HUES6 (cell line): ENCODE measurements at regions not wholly inside any gene's neighbourhood (a gene's known extent, or its start where the extent isn't known, plus 50 kb on each side); places are given as distances from the start of the nearest gene placed in this dataset.

Source experiments
- H3K27ac ChIP-seq: 2 replicates; pipeline ENCODE4 v1.7.0; 2013; ENCODE audit warnings: low read depth, mild to moderate bottlenecking, low read length, inconsistent platforms
- H3K27me3 ChIP-seq: 2 replicates; pipeline ENCODE4 v1.6.1; 2013; ENCODE audit warnings: low read length; ENCODE audit not compliant: control insufficient read depth, insufficient read depth
- H3K36me3 ChIP-seq: 2 replicates; pipeline ENCODE4 v1.6.1; 2013; ENCODE audit warnings: low read length; ENCODE audit not compliant: control insufficient read depth, insufficient read depth
- H3K4me1 ChIP-seq: 2 replicates; pipeline ENCODE4 v1.6.1; 2013; ENCODE audit warnings: low read length; ENCODE audit not compliant: control insufficient read depth, insufficient read depth
- H3K4me3 ChIP-seq: 2 replicates; pipeline ENCODE4 v1.5.1; 2013; ENCODE audit warnings: low read depth, low read length
- H3K9ac ChIP-seq: one replicate; pipeline ENCODE4 v1.6.1; 2013; ENCODE audit warnings: mild to moderate bottlenecking, low read length
- H3K9me3 ChIP-seq: 2 replicates; pipeline ENCODE4 v1.6.1; 2013; ENCODE audit warnings: low read depth, low read length; ENCODE audit not compliant: control insufficient read depth, insufficient read depth

DNA sequence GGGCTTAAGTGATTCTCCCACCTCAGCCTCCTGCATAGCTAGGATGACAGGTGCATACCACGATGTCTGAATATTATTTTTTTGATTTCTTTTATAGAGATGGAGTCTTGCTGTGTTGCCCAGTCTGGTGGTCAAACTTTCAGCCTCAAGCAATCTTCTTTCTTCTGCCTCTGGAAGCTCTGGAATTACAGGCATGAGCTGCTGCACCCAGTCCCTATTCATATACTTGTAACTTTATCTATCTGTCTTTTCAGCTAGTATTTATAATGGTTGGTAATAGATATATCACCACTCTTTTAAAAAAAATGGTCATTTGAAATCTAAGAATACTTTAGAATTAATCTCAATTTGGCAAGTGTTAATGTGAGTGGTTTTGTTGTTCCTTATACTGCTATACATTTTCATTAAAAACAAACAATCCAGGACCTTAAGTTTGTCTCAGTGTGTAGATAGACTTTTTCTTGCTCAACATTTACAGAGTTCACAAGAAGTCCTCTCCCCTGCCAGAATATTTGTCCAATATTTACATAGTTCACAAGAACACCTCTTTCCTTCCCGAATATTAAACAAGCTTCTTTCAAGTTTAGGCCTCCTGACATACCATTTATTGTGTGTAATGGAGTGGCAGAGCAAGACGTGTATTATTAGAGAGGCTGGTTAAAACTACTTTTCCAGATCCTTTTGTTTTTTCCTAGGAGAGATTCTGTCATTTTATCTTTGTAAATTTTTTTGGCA lies 1197.4 kb upstream of the ADGRL3 start:
- Histone ChIP-seq H3K27ac (no peak overlapping the region), H3K36me3 (no peaks in the 10 kb centered on the region), H3K9me3 (peaks cover 12% of the 10 kb centered on the region; the same call in 1 of the 2 replicates), H3K4me3 (no peak overlapping the region), H3K27me3 (no peaks in the 10 kb centered on the region), H3K4me1 (no peaks in the 10 kb centered on the region), H3K9ac (no peak overlapping the region)

GRCh38 chr4:60013464-60014184 lies 1186.5 kb upstream of the ADGRL3 start:
- Histone ChIP-seq H3K4me1 (no peaks in the 10 kb centered on the region), H3K27ac (no peak overlapping the region), H3K9ac (no peak overlapping the region), H3K27me3 (no peaks in the 10 kb centered on the region), H3K4me3 (no peak overlapping the region), H3K36me3 (no peaks in the 10 kb centered on the region), H3K9me3 (no peaks in the 10 kb centered on the region)

GRCh38 chr4:60016971-60017370 lies 1183.2 kb upstream of the ADGRL3 start:
- Histone ChIP-seq H3K4me3 (no peak overlapping the region), H3K9ac (no peak overlapping the region), H3K9me3 (no peaks in the 10 kb centered on the region), H3K4me1 (no peaks in the 10 kb centered on the region), H3K36me3 (no peaks in the 10 kb centered on the region), H3K27ac (no peak overlapping the region), H3K27me3 (no peaks in the 10 kb centered on the region)

GRCh38 chr4:60019180-60019579 lies 1180.9 kb upstream of the ADGRL3 start:
- H3K4me3 ChIP-seq = no peak overlapping the region
- H3K9me3 ChIP-seq = no peaks in the 10 kb centered on the region
- no peaks in the 10 kb centered on the region for H3K4me1 ChIP-seq
- H3K27ac ChIP-seq = no peak overlapping the region
- no peaks in the 10 kb centered on the region for H3K36me3 ChIP-seq
- H3K9ac ChIP-seq = no peak overlapping the region
- no peaks in the 10 kb centered on the region for H3K27me3 ChIP-seq

DNA sequence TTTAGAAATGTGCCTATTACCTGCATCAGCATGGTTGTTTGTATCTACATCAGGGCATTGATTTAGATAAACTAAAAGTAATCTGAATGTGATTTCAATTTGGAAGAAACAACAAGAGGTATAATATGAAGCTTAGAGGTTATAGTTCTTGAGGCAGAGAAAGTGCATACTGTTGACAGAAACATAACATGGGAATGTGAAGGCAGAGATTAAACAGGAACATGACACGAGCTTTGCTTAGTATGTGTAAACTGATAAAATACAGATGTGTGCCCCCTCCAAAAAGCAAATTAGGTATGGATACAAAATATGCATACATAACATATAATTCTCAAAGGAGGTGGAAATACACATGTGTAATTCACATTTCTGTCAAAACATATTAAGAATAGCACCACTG lies 1180.2 kb upstream of the ADGRL3 start:
- Histone ChIP-seq H3K4me1 (no peaks in the 10 kb centered on the region), H3K27me3 (no peaks in the 10 kb centered on the region), H3K36me3 (no peaks in the 10 kb centered on the region), H3K27ac (no peak overlapping the region), H3K9ac (no peak overlapping the region), H3K4me3 (no peak overlapping the region), H3K9me3 (no peaks in the 10 kb centered on the region)

DNA sequence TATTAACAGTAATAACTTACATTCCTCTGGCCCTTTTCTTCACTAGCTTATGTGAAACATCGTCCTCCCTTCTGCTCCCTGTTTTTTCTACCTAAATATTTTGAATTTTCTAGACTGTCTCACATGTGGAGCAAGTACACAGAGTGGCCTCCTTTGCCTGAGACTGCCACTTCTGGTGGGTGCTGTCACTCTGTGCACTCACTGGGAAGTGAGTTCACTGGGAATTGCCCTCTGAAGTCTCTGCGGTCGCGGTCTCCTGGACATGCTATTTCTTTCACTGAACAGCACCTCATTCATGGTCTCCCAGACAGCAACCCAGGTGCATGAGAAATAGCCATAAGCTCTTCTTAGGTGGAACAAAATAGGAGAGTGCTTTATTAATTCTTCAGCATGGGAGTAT lies 1179.7 kb upstream of the ADGRL3 start:
- H3K4me3 ChIP-seq = no peak overlapping the region
- no peaks in the 10 kb centered on the region for H3K27me3 ChIP-seq
- H3K27ac ChIP-seq = no peak overlapping the region
- H3K9me3 ChIP-seq = no peaks in the 10 kb centered on the region
- no peak overlapping the region for H3K9ac ChIP-seq
- H3K4me1 ChIP-seq = no peaks in the 10 kb centered on the region
- H3K36me3 ChIP-seq = no peaks in the 10 kb centered on the region

DNA sequence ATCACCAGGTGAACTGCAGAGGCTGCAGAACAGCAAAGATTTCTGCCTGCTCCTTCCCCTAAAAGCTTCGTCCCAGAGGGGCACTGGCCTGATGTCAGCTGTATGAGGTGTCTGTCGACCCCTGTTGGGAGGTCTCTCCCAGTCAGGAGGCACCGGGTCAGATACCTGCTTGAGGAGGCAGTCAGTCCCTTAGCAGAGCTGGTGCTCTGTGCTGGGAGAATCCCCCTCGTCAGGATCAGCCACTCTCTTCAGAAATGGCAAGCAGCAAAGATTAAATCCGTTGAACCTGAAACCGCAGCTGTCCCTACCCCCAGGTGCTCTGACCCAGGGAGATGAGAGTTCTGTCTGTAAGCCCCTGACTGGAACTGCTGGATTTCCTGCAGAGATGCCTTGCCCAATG lies 1166.3 kb upstream of the ADGRL3 start:
- Histone ChIP-seq H3K27ac (no peak overlapping the region), H3K27me3 (no peaks in the 10 kb centered on the region), H3K9me3 (no peaks in the 10 kb centered on the region), H3K36me3 (no peaks in the 10 kb centered on the region), H3K4me1 (peaks cover 13% of the 10 kb centered on the region), H3K9ac (no peak overlapping the region), H3K4me3 (no peak overlapping the region)

DNA sequence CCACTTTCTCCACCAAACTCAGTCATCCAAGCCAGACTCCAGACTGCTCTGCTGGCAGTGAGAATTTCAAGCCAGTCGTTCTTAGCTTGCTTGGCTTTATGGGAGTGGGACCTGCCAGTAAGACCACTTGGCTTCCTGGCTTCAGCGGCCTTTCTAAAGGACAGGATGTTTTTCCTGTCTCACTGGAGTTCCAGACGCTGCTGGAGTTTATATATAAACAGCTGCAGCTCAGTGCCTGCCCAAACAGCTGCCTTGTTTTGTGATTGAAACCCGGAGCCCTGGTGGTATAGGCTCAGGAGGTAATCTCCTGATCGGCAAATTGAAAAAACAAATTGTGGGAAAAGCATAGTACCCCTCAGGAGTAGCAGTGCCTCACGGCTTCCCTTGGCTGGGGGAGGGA lies 1165.8 kb upstream of the ADGRL3 start:
- no peak overlapping the region for H3K9ac ChIP-seq
- peaks cover 13% of the 10 kb centered on the region for H3K4me1 ChIP-seq
- no peaks in the 10 kb centered on the region for H3K36me3 ChIP-seq
- H3K4me3 ChIP-seq = no peak overlapping the region
- no peaks in the 10 kb centered on the region for H3K27me3 ChIP-seq
- H3K27ac ChIP-seq = no peak overlapping the region
- H3K9me3 ChIP-seq = no peaks in the 10 kb centered on the region

DNA sequence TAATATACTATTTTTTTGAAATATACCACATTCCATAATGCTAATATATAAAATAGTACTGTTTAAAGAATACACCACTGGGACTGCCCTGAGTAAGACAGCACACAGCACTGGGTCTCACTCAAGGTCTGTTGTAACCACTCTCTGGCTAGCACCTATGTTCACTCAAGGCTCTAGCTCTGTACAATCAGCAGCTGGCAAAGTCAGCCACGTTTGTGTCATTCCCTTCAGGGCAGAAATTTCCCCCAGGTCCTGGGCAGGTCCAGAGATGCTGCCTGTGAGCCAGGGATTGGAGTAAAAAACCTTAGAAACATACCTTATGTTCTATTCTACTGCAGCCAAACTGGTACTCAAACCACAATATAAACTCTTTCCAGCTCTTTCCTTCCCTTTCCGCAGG lies 1160.2 kb upstream of the ADGRL3 start:
- Histone ChIP-seq H3K27me3 (no peaks in the 10 kb centered on the region), H3K36me3 (no peaks in the 10 kb centered on the region), H3K4me3 (no peak overlapping the region), H3K4me1 (0 out of 2 replicates have a peak, but pooled peaks cover under 1% of the 10 kb centered on the region), H3K27ac (no peak overlapping the region), H3K9me3 (peaks cover 14% of the 10 kb centered on the region; the same call in 1 of the 2 replicates), H3K9ac (no peak overlapping the region)

DNA sequence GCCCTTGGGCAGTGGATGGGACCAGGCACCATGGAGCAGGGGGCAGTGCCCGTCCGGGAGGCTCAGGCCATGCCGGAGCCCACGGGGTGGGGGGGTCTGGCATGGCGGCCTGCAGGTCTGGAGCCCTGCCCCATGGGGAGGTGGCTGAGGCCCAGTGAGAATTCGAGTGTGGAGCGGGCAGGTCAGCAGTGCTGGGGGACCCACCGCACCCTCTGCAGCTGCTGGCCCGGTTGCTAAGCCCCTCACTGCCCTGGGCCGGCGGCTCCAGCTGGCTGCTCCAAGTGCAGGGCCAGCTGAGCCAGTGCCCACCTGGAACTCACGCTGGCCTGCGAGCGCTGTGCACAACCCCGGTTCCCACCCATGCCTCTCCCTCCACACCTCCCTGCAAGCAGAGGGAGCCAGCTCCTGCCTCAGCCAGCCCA lies 1157.9 kb upstream of the ADGRL3 start:
- no peaks in the 10 kb centered on the region for H3K27me3 ChIP-seq
- no peak overlapping the region for H3K9ac ChIP-seq
- no peaks in the 10 kb centered on the region for H3K4me1 ChIP-seq
- H3K4me3 ChIP-seq = no peak overlapping the region
- no peaks in the 10 kb centered on the region for H3K36me3 ChIP-seq
- H3K27ac ChIP-seq = no peak overlapping the region
- peaks cover 14% of the 10 kb centered on the region; the same call in 1 of the 2 replicates for H3K9me3 ChIP-seq

DNA sequence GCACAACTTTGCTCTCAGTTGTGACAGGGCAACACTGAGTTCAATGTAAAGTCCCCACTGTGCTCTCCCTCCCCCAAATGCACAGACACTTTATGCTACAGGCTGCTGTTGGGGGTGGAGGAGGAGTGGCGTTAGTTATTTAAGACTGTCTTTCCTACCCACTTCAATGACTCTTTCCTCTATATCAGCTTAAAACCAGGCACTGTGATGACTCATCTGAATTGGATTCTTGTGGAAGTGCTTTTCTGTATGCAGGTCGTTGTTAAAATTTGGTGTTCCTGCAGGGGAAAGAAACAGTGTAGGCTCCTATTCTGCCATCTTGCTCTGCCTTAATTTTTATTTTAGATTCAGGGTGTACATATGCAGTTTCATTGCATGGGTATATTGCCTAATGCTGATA lies 1157.2 kb upstream of the ADGRL3 start:
- Histone ChIP-seq H3K4me3 (no peak overlapping the region), H3K36me3 (no peaks in the 10 kb centered on the region), H3K9me3 (peaks cover 14% of the 10 kb centered on the region; the same call in 1 of the 2 replicates), H3K9ac (no peak overlapping the region), H3K4me1 (no peaks in the 10 kb centered on the region), H3K27me3 (no peaks in the 10 kb centered on the region), H3K27ac (no peak overlapping the region)
